H1 (cell line): ENCODE measurements at regions not wholly inside any gene's neighbourhood (a gene's known extent, or its start where the extent isn't known, plus 50 kb on each side); places are given as distances from the start of the nearest gene placed in this dataset.

ENCODE experiments used
- CBX8 ChIP-seq: fragments of 300-800, 300-1000 bp; sonication (generic); IDR thresholded peaks from 2 replicates; pipeline ENCODE4 v1.7.1; 2016; ENCODE audit warnings: low read depth, low read length, borderline replicate concordance
- EGR1 ChIP-seq: IDR thresholded peaks from 2 replicates; pipeline ENCODE4 v1.6.1; 2011; ENCODE audit warnings: low read depth, low read length, borderline replicate concordance
- EZH2 ChIP-seq: fragments of 200-600 bp; sonication (generic); IDR thresholded peaks from 2 replicates; pipeline ENCODE4 v1.7.1; 2012; ENCODE audit warnings: low read depth, mild to moderate bottlenecking, moderate library complexity, low read length, inconsistent platforms; ENCODE audit not compliant: severe bottlenecking
- JUN ChIP-seq: IDR thresholded peaks from 2 replicates; pipeline ENCODE4 v1.6.1; 2011; ENCODE audit warnings: low read depth, mild to moderate bottlenecking, improper control_type of control experiment, low read length
- JUND ChIP-seq: IDR thresholded peaks from 2 replicates; pipeline ENCODE4 v1.6.1; 2011; ENCODE audit warnings: mild to moderate bottlenecking, improper control_type of control experiment, low read length
- POLR2A ChIP-seq, 2 experiments: IDR thresholded peaks; 1 replicate in 1 of 2; 2 replicates in 1 of 2; pipeline ENCODE4 v1.6.1; 2011; ENCODE audit warnings: low read depth in 2 of 2, low read length in 2 of 2, mild to moderate bottlenecking in 2 of 2; ENCODE audit errors: control extremely low read depth in 1 of 2
- POLR2AphosphoS5 ChIP-seq: IDR thresholded peaks from 2 replicates; pipeline ENCODE4 v1.6.1; 2011; ENCODE audit warnings: low read depth, low read length
- RAD21 ChIP-seq, 2 experiments: IDR thresholded peaks in 1 of 2; conservative IDR thresholded peaks in 1 of 2; 2 replicates each; pipeline ENCODE4 v1.6.1; 2011; ENCODE audit warnings: low read depth in 2 of 2, low read length in 2 of 2, improper control_type of control experiment in 1 of 2, inconsistent platforms in 1 of 2, mild to moderate bottlenecking in 1 of 2, moderate library complexity in 1 of 2
- RFX5 ChIP-seq: IDR thresholded peaks from 2 replicates; pipeline ENCODE4 v1.6.1; 2011; ENCODE audit warnings: low read depth, low read length, improper control_type of control experiment, borderline replicate concordance
- TAF1 ChIP-seq: IDR thresholded peaks from 2 replicates; pipeline ENCODE4 v1.6.1; 2011; ENCODE audit warnings: mild to moderate bottlenecking, low read depth, low read length
- TEAD4 ChIP-seq: IDR thresholded peaks from 2 replicates; pipeline ENCODE4 v1.6.1; 2012; ENCODE audit warnings: low read depth, low read length, inconsistent platforms, mixed read lengths
- TF ChIP-seq, protein P1 (sequence below), 3 experiments: IDR thresholded peaks; 1 replicate in 2 of 3; 2 replicates in 1 of 3; pipeline versions ENCODE4 v1.5.1 to v1.6.1; 2011; ENCODE audit warnings: low read length in 3 of 3, mild to moderate bottlenecking in 3 of 3, inconsistent platforms in 2 of 3, low read depth in 1 of 3, moderate library complexity in 1 of 3; ENCODE audit not compliant: insufficient read depth in 1 of 3; ENCODE audit errors: control extremely low read depth in 1 of 3
- TF ChIP-seq, protein P2 (sequence below): IDR thresholded peaks from 2 replicates; pipeline ENCODE4 v1.6.1; 2012; ENCODE audit warnings: inconsistent platforms
- TF ChIP-seq, protein P3 (sequence below): IDR thresholded peaks from 2 replicates; pipeline ENCODE4 v1.6.1; 2011; ENCODE audit warnings: low read depth, mild to moderate bottlenecking, low read length; ENCODE audit not compliant: insufficient read depth

DNA sequence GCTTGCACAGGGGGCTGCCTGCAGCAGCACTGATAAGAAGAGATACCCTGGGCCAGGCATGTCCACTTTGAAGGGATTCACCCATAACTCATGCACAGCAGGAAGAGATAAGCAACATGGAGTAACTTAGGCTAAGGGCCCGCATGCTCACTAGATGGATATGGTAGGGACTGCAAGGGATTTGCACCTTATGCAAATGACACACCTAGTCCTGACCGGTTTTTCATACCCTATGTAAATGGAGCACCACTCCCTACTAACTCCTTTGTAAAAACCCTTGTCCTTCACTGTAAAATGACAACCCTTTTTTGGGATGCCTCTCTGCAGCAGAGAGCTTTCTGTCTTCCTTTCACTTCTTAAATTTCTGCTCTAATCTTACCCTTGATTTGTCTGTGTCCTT lies 658.9 kb upstream of the CCDC179 start:
- TF ChIP-seq RAD21 (IDR thresholded peaks at IDR 0.05 in 1 of 2, conservative IDR thresholded peaks at IDR 0.05 in 1 of 2; ENCODE audit: low read depth in 2 of 2, low read length in 2 of 2) (no peak), TAF1 (no peak), CBX8 (no peak), POLR2A (IDR thresholded peaks at IDR 0.05; ENCODE audit: control extremely low read depth in 1 of 2, low read depth in 2 of 2, low read length in 2 of 2) (no peak), RFX5 (no peak), EGR1 (no peak), EZH2 (no peak), JUND (no peak), POLR2AphosphoS5 (no peak), TEAD4 (no peak), JUN (no peak)
- TF ChIP-seq, protein P1, sequence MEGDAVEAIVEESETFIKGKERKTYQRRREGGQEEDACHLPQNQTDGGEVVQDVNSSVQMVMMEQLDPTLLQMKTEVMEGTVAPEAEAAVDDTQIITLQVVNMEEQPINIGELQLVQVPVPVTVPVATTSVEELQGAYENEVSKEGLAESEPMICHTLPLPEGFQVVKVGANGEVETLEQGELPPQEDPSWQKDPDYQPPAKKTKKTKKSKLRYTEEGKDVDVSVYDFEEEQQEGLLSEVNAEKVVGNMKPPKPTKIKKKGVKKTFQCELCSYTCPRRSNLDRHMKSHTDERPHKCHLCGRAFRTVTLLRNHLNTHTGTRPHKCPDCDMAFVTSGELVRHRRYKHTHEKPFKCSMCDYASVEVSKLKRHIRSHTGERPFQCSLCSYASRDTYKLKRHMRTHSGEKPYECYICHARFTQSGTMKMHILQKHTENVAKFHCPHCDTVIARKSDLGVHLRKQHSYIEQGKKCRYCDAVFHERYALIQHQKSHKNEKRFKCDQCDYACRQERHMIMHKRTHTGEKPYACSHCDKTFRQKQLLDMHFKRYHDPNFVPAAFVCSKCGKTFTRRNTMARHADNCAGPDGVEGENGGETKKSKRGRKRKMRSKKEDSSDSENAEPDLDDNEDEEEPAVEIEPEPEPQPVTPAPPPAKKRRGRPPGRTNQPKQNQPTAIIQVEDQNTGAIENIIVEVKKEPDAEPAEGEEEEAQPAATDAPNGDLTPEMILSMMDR (IDR thresholded peaks at IDR 0.05; ENCODE audit: control extremely low read depth in 1 of 3, insufficient read depth in 1 of 3, low read depth in 1 of 3, low read length in 3 of 3), result no peak
- TF ChIP-seq, protein P2, sequence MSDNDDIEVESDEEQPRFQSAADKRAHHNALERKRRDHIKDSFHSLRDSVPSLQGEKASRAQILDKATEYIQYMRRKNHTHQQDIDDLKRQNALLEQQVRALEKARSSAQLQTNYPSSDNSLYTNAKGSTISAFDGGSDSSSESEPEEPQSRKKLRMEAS, result no peak
- TF ChIP-seq, protein P3, sequence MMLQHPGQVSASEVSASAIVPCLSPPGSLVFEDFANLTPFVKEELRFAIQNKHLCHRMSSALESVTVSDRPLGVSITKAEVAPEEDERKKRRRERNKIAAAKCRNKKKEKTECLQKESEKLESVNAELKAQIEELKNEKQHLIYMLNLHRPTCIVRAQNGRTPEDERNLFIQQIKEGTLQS, result no peak
